CD4-positive, CD25-positive, alpha-beta regulatory T cell (primary cell): ENCODE measurements at regions not wholly inside any gene's neighbourhood (a gene's known extent, or its start where the extent isn't known, plus 50 kb on each side); places are given as distances from the start of the nearest gene placed in this dataset.

Experiments
- ATAC-seq, 2 donors: fragments of 150-1000 bp; cut with Tn5 transposase; one replicate each; pipeline ENCODE4 v1.10.0; 2021; ENCODE audit warnings: low read depth in 2 of 2, moderate number of reproducible peaks in 2 of 2, moderate library complexity in 1 of 2
- DNase-seq, 3 donors: peaks; one replicate each; pipeline versions ENCODE4 v3.0.0 to v3.0.0-alpha.2; 2012 to 2022; ENCODE audit warnings: mixed read lengths in 1 of 3
- H3K27ac ChIP-seq: one replicate; pipeline ENCODE4 v1.7.0; 2013; ENCODE audit warnings: mild to moderate bottlenecking, low read length; ENCODE audit not compliant: insufficient read depth, poor library complexity, severe bottlenecking
- H3K27me3 ChIP-seq: one replicate; pipeline ENCODE4 v1.7.0; 2013; ENCODE audit warnings: low read length; ENCODE audit not compliant: control insufficient read depth, insufficient read depth
- H3K36me3 ChIP-seq: one replicate; pipeline ENCODE4 v1.7.0; 2013; ENCODE audit warnings: mild to moderate bottlenecking, low read length, moderate library complexity; ENCODE audit not compliant: control insufficient read depth, insufficient read depth
- H3K4me1 ChIP-seq: 2 replicates; pipeline ENCODE4 v1.7.0; 2013; ENCODE audit warnings: mild to moderate bottlenecking, low read length; ENCODE audit not compliant: insufficient read depth, control insufficient read depth, poor library complexity, severe bottlenecking
- H3K4me3 ChIP-seq: one replicate; pipeline ENCODE4 v1.7.0; 2013; ENCODE audit warnings: low read depth, mild to moderate bottlenecking, low read length, moderate library complexity
- H3K9me3 ChIP-seq, 2 experiments: 1 replicate in 1 of 2; 2 replicates in 1 of 2; pipeline ENCODE4 v1.7.0; 2013; ENCODE audit warnings: low read length in 2 of 2, mild to moderate bottlenecking in 1 of 2, moderate library complexity in 1 of 2; ENCODE audit not compliant: control insufficient read depth in 2 of 2
- H3K27ac Mint-ChIP-seq, 3 donors: one replicate each; pipeline ENCODE4 v1.8.0; 2020 to 2022; ENCODE audit warnings: mild to moderate bottlenecking in 3 of 3, mixed read lengths in 3 of 3, moderate library complexity in 2 of 3
- H3K27me3 Mint-ChIP-seq: one replicate; pipeline ENCODE4 v1.8.0; 2022; ENCODE audit warnings: mild to moderate bottlenecking, mixed read lengths
- H3K36me3 Mint-ChIP-seq: one replicate; pipeline ENCODE4 v1.8.0; 2020; ENCODE audit warnings: mixed read lengths
- H3K4me1 Mint-ChIP-seq, 4 donors: one replicate each; pipeline ENCODE4 v1.8.0; 2020 to 2022; ENCODE audit warnings: mixed read lengths in 4 of 4, mild to moderate bottlenecking in 1 of 4
- H3K4me3 Mint-ChIP-seq, 4 donors: one replicate each; pipeline ENCODE4 v1.8.0; 2020 to 2022; ENCODE audit warnings: mild to moderate bottlenecking in 4 of 4, mixed read lengths in 4 of 4, moderate library complexity in 3 of 4
- H3K9me3 Mint-ChIP-seq, 7 donors: one replicate each; pipeline ENCODE4 v1.8.0; 2020 to 2022; ENCODE audit warnings: mixed read lengths in 7 of 7, mild to moderate bottlenecking in 3 of 7, moderate library complexity in 2 of 7

GRCh38 chr2:17313261-17313660, 205.0 kb downstream of the RAD51AP2 start:
- no peak overlapping the region for H3K27ac ChIP-seq
- H3K27ac Mint-ChIP-seq: no peak overlapping the region
- no peaks in the 10 kb centered on the region for H3K4me1 ChIP-seq
- DNase-seq: no peak
- H3K27me3 ChIP-seq: no peaks in the 10 kb centered on the region
- H3K36me3 Mint-ChIP-seq: no peaks in the 10 kb centered on the region
- no peak overlapping the region for H3K4me3 ChIP-seq
- no peak overlapping the region for H3K4me3 Mint-ChIP-seq
- H3K9me3 ChIP-seq: no peaks in the 10 kb centered on the region
- ATAC-seq: no peak
- no peaks in the 10 kb centered on the region for H3K4me1 Mint-ChIP-seq
- no peaks in the 10 kb centered on the region for H3K27me3 Mint-ChIP-seq
- H3K9me3 Mint-ChIP-seq: no peaks in the 10 kb centered on the region
- H3K36me3 ChIP-seq: no peaks in the 10 kb centered on the region

GRCh38 chr2:17311771-17312511, 206.3 kb downstream of the RAD51AP2 start:
- Histone ChIP-seq H3K4me3 (no peak overlapping the region), H3K27me3 (no peaks in the 10 kb centered on the region), H3K9me3 (no peaks in the 10 kb centered on the region), H3K4me1 (no peaks in the 10 kb centered on the region), H3K27ac (no peak overlapping the region), H3K36me3 (no peaks in the 10 kb centered on the region)
- ATAC-seq: no peak
- Mint-ChIP-seq H3K4me1 (no peaks in the 10 kb centered on the region), H3K27me3 (no peaks in the 10 kb centered on the region), H3K9me3 (peaks cover 0 to 1% (median 0%) of the 10 kb centered on the region in 7 donors), H3K4me3 (no peak overlapping the region), H3K27ac (no peak overlapping the region), H3K36me3 (no peaks in the 10 kb centered on the region)
- no peak for DNase-seq

DNA sequence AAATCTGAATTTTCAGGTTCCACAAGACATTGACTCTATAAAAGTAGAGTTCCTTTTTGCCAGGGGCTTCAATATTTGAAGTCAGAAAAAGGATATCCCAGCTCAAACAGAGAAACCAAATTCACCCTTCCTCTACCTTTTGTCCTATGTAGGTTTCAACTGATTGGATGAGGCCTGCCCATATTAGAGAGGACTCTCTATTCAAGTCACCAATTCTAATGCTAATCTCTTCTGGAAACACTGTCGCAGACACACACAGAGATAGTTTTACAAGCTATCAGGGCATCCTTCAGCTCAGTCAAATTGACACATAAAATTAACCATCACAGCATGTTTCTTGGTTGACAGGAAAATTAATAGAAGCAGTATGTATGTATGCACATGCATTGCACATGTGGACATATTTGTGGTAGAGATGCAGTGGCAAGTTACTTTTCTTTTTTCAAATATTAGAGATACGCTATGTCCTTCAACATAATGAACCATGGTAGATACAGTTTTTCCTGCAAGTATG, 207.1 kb downstream of the RAD51AP2 start:
- no peaks in the 10 kb centered on the region for H3K36me3 ChIP-seq
- no peaks in the 10 kb centered on the region for H3K36me3 Mint-ChIP-seq
- no peak for DNase-seq
- H3K27me3 ChIP-seq: no peaks in the 10 kb centered on the region
- no peaks in the 10 kb centered on the region for H3K4me1 ChIP-seq
- no peak for ATAC-seq
- no peak overlapping the region for H3K4me3 Mint-ChIP-seq
- no peaks in the 10 kb centered on the region for H3K9me3 ChIP-seq
- no peak overlapping the region for H3K4me3 ChIP-seq
- peaks cover 0 to 3% (median 0%) of the 10 kb centered on the region in 7 donors for H3K9me3 Mint-ChIP-seq
- H3K27ac Mint-ChIP-seq: no peak overlapping the region
- H3K27me3 Mint-ChIP-seq: no peaks in the 10 kb centered on the region
- no peaks in the 10 kb centered on the region for H3K4me1 Mint-ChIP-seq
- no peak overlapping the region for H3K27ac ChIP-seq

DNA sequence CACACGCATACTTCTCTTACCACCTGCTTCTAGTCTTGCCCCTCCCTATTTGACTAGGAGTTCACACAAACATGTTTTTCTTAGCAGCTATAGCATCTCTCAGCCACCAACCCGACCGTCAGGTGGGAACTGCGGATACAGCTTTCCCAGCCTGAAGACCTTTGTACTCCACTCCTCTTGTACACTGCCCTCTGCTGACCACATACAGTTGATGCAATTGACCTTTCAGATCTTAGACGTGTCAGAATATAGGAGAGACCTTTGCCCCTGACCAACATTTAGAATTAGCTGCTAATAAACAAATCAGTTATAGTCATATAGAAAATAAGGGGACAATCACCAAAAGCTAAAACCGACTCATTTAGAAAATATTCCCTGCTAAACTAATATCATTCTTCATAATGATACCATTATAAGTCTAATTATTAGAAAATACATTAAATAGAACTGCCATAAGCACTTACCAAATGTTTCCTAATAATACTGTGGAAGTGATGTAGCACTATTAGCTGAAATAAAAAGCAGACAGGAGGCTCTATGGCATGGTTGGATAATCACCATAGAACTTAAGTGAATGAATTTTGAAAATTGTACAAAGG, 208.4 kb downstream of the RAD51AP2 start:
- no peaks in the 10 kb centered on the region for H3K27me3 Mint-ChIP-seq
- DNase-seq: peak in 1 of 3 donors; percentile 5

DNA sequence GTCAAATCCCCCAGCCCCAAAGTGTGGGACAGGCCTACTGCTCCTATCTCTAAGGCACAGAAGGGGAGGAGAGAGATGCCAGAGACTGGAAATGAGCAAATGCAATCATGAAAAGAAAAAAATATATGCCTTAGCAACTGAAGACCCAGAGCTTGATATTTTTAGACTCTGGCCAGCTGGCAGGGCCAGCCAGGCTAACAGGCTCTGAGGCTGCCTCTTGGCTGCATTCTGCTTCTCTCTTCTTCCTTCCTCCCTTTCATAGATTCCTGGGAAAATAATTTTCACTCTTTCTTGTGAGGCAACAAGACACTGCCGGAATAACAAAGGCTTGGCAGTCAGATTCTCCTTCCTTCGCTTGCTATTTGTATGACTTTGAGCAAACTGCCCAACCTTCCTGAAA, 209.1 kb downstream of the RAD51AP2 start:
- no peaks in the 10 kb centered on the region for H3K9me3 ChIP-seq
- no peaks in the 10 kb centered on the region for H3K27me3 Mint-ChIP-seq
- no peak for DNase-seq
- H3K36me3 Mint-ChIP-seq: no peaks in the 10 kb centered on the region
- H3K4me3 ChIP-seq: no peak overlapping the region
- peaks cover 0 to 4% (median 0%) of the 10 kb centered on the region in 7 donors for H3K9me3 Mint-ChIP-seq
- H3K27ac Mint-ChIP-seq: no peak overlapping the region
- no peaks in the 10 kb centered on the region for H3K36me3 ChIP-seq
- no peaks in the 10 kb centered on the region for H3K4me1 Mint-ChIP-seq
- no peaks in the 10 kb centered on the region for H3K27me3 ChIP-seq
- H3K4me3 Mint-ChIP-seq: no peak overlapping the region
- no peaks in the 10 kb centered on the region for H3K4me1 ChIP-seq
- no peak overlapping the region for H3K27ac ChIP-seq
- no peak for ATAC-seq

More for the DNA sequence above, 208.4 kb downstream of the RAD51AP2 start:
- no peaks in the 10 kb centered on the region for H3K36me3 ChIP-seq
- no peaks in the 10 kb centered on the region for H3K36me3 Mint-ChIP-seq
- no peak overlapping the region for H3K4me3 Mint-ChIP-seq
- H3K9me3 Mint-ChIP-seq: peaks cover 0 to 4% (median 0%) of the 10 kb centered on the region in 7 donors
- no peak overlapping the region for H3K27ac ChIP-seq
- no peak overlapping the region for H3K27ac Mint-ChIP-seq
- no peaks in the 10 kb centered on the region for H3K4me1 Mint-ChIP-seq
- no peaks in the 10 kb centered on the region for H3K4me1 ChIP-seq
- no peaks in the 10 kb centered on the region for H3K27me3 ChIP-seq
- no peaks in the 10 kb centered on the region for H3K9me3 ChIP-seq
- no peak for ATAC-seq
- no peak overlapping the region for H3K4me3 ChIP-seq

DNA sequence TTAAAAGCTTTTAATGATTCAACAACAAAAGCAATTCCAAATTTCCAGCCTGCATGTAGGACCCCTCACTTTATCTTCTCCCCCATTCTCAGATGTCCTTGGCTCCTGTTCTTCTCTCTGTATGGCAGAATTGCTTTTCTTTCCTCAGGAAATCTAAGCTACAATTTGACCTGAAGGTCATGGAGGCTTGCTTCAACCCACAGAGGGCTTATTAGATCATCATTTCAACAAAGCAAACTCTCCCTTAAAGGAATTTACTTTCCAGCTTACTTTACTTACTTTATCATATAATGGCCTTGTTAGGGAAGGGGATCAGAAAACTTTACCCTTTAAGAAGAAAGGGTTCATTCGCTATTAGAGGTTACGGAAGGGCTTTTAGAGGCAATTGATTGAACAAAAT, 211.5 kb downstream of the RAD51AP2 start:
- Mint-ChIP-seq H3K27ac (no peak overlapping the region), H3K27me3 (no peaks in the 10 kb centered on the region)

DNA sequence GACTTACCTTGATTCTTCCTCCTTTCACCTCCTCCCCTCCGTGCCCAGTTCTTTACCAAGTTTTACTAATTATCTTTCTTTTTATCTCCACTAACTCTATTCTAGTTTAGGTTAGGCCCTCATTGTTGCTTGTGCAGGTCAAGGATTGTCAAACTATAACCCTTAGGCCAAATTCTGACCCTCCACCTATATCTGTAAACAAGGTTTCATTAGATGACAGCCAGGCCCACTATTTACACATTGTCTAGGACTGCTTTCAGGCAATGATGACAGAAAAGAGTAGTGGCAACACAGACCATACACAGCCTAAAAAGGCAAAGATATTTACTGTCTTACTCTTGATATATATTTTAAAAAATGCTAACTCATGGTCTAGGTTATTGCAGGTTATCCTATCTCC, 212.0 kb downstream of the RAD51AP2 start:
- no peaks in the 10 kb centered on the region for H3K27me3 ChIP-seq
- ATAC-seq (no peak), DNase-seq (no peak)
- no peak overlapping the region for H3K4me3 ChIP-seq
- Mint-ChIP-seq H3K27ac (no peak overlapping the region), H3K27me3 (no peaks in the 10 kb centered on the region), H3K9me3 (peaks cover 0 to 10% (median 3%) of the 10 kb centered on the region in 7 donors), H3K4me3 (no peak overlapping the region), H3K36me3 (no peaks in the 10 kb centered on the region), H3K4me1 (no peaks in the 10 kb centered on the region)
- no peaks in the 10 kb centered on the region for H3K36me3 ChIP-seq
- no peak overlapping the region for H3K27ac ChIP-seq
- H3K9me3 ChIP-seq: no peaks in the 10 kb centered on the region
- H3K4me1 ChIP-seq: no peaks in the 10 kb centered on the region

More for the DNA sequence above, 211.5 kb downstream of the RAD51AP2 start:
- Mint-ChIP-seq H3K4me1 (no peaks in the 10 kb centered on the region), H3K9me3 (peaks cover 0 to 6% (median 0%) of the 10 kb centered on the region in 7 donors), H3K36me3 (no peaks in the 10 kb centered on the region), H3K4me3 (no peak overlapping the region)
- no peak for DNase-seq
- Histone ChIP-seq H3K9me3 (no peaks in the 10 kb centered on the region), H3K27ac (no peak overlapping the region), H3K4me3 (no peak overlapping the region), H3K27me3 (no peaks in the 10 kb centered on the region), H3K4me1 (no peaks in the 10 kb centered on the region), H3K36me3 (no peaks in the 10 kb centered on the region)
- no peak for ATAC-seq

- no peaks in the 10 kb centered on the region for H3K27me3 ChIP-seq
- no peak overlapping the region for H3K4me3 ChIP-seq
- no peaks in the 10 kb centered on the region for H3K4me1 Mint-ChIP-seq
- no peaks in the 10 kb centered on the region for H3K27me3 Mint-ChIP-seq
- no peaks in the 10 kb centered on the region for H3K36me3 ChIP-seq
- no peak overlapping the region for H3K27ac ChIP-seq
- no peaks in the 10 kb centered on the region for H3K9me3 ChIP-seq
- no peak overlapping the region for H3K27ac Mint-ChIP-seq
- no peak overlapping the region for H3K4me3 Mint-ChIP-seq
- H3K36me3 Mint-ChIP-seq: no peaks in the 10 kb centered on the region
- no peaks in the 10 kb centered on the region for H3K4me1 ChIP-seq
- H3K9me3 Mint-ChIP-seq: peaks cover 0 to 11% (median 5%) of the 10 kb centered on the region in 7 donors
- no peak for DNase-seq
- no peak for ATAC-seq
These were observed 214.7 kb downstream of the RAD51AP2 start for GRCh38 chr2:17303521-17303920.
